ENCODE measurements at regions not wholly inside any gene's neighbourhood (a gene's known extent, or its start where the extent isn't known, plus 50 kb on each side); places are given as distances from the start of the nearest gene placed in this dataset.

- no peak for ATAC-seq
- DNase-seq (ENCODE audit: low read depth in 1 of 2, low spot score in 1 of 2) = no peak
- 14% methylated on average over 2 of the region's 2 CpGs for WGBS (ENCODE audit: missing lambda C conversion rate)
- H3K4me1 ChIP-seq = no peaks in the 10 kb centered on the region
- no peak for TF ChIP-seq FOSB (CRISPR knock-in tag; IDR thresholded peaks at IDR 0.05)
- TF ChIP-seq, protein P1, sequence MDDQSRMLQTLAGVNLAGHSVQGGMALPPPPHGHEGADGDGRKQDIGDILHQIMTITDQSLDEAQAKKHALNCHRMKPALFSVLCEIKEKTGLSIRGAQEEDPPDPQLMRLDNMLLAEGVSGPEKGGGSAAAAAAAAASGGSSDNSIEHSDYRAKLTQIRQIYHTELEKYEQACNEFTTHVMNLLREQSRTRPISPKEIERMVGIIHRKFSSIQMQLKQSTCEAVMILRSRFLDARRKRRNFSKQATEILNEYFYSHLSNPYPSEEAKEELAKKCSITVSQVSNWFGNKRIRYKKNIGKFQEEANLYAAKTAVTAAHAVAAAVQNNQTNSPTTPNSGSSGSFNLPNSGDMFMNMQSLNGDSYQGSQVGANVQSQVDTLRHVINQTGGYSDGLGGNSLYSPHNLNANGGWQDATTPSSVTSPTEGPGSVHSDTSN (IDR thresholded peaks at IDR 0.05) = no peak
- TF ChIP-seq HOXB5 (CRISPR knock-in tag; IDR thresholded peaks at IDR 0.05) = no peak
- TF ChIP-seq CTCF (IDR thresholded peaks at IDR 0.05) = no peak
- TF ChIP-seq, protein P2, sequence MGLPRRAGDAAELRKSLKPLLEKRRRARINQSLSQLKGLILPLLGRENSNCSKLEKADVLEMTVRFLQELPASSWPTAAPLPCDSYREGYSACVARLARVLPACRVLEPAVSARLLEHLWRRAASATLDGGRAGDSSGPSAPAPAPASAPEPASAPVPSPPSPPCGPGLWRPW (IDR thresholded peaks at IDR 0.05) = no peak
- TF ChIP-seq HOXA7 (CRISPR knock-in tag; IDR thresholded peaks at IDR 0.05) = no peak
- TF ChIP-seq HDAC2 (IDR thresholded peaks at IDR 0.05) = no peak
- no peak for TF ChIP-seq CHD2 (IDR thresholded peaks at IDR 0.05; ENCODE audit: low read length, partially characterized antibody)
- TF ChIP-seq NR3C1 (IDR thresholded peaks at IDR 0.05) = no peak
- FAIRE-seq = no peak
- ChIA-PET POLR2A (no interaction called here), CTCF (no interaction called here)
- no peak overlapping the region for H3K4me3 ChIP-seq
- H3K27ac ChIP-seq = no peak overlapping the region
- H3K4me2 ChIP-seq = no peak overlapping the region
- H3K9me3 ChIP-seq = no peaks in the 10 kb centered on the region
Measured at GRCh38 chr14:39566795-39567194, 134.6 kb upstream of the FBXO33 start.

GRCh38 chr14:39563361-39563760 lies 131.1 kb upstream of the FBXO33 start:
- 0% methylated on average over 1 of the region's 1 CpG for WGBS (ENCODE audit: missing lambda C conversion rate)
- FAIRE-seq (no peak), DNase-seq (ENCODE audit: low read depth in 1 of 2, low spot score in 1 of 2) (no peak), ATAC-seq (no peak)
- Histone ChIP-seq H3K27ac (no peak overlapping the region), H3K4me1 (no peaks in the 10 kb centered on the region), H3K4me2 (no peak overlapping the region), H3K4me3 (no peak overlapping the region), H3K9me3 (peaks cover 2% of the 10 kb centered on the region; the same call in 1 of the 3 replicates)
- TF ChIP-seq ELK1 (IDR thresholded peaks at IDR 0.05; ENCODE audit: low read depth, low read length) = no peak
- TF ChIP-seq CHD4 (IDR thresholded peaks at IDR 0.05; ENCODE audit: borderline replicate concordance) = no peak
- no peak for TF ChIP-seq CEBPB (IDR thresholded peaks at IDR 0.05)
- no peak for TF ChIP-seq NPAS2 (CRISPR knock-in tag; IDR thresholded peaks at IDR 0.05; ENCODE audit: borderline replicate concordance)
- no peak for TF ChIP-seq SMC3 (IDR thresholded peaks at IDR 0.05)
- ChIA-PET CTCF (no interaction called here), POLR2A (no interaction called here)

GRCh38 chr14:39562175-39562574 lies 129.9 kb upstream of the FBXO33 start:
- no peak for DNase-seq (ENCODE audit: low read depth in 1 of 2, low spot score in 1 of 2)
- TF ChIP-seq, protein P3, sequence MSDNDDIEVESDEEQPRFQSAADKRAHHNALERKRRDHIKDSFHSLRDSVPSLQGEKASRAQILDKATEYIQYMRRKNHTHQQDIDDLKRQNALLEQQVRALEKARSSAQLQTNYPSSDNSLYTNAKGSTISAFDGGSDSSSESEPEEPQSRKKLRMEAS (IDR thresholded peaks at IDR 0.05) = no peak
- TF ChIP-seq EHF (CRISPR knock-in tag; IDR thresholded peaks at IDR 0.05) = no peak
- no peak for TF ChIP-seq SREBF2 (IDR thresholded peaks at IDR 0.05)
- TF ChIP-seq, protein P4, sequence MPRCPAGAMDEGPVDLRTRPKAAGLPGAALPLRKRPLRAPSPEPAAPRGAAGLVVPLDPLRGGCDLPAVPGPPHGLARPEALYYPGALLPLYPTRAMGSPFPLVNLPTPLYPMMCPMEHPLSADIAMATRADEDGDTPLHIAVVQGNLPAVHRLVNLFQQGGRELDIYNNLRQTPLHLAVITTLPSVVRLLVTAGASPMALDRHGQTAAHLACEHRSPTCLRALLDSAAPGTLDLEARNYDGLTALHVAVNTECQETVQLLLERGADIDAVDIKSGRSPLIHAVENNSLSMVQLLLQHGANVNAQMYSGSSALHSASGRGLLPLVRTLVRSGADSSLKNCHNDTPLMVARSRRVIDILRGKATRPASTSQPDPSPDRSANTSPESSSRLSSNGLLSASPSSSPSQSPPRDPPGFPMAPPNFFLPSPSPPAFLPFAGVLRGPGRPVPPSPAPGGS (IDR thresholded peaks at IDR 0.05) = no peak
- TF ChIP-seq MAZ (IDR thresholded peaks at IDR 0.05; ENCODE audit: borderline replicate concordance, low read depth, low read length) = no peak
- no peak for TF ChIP-seq CTCF (IDR thresholded peaks at IDR 0.05)
- TF ChIP-seq ESRRA (IDR thresholded peaks at IDR 0.05; ENCODE audit: borderline replicate concordance, low read length) = no peak
- TF ChIP-seq CBX2 (IDR thresholded peaks at IDR 0.05; ENCODE audit: borderline replicate concordance, low read depth) = no peak
- no peak for TF ChIP-seq RAD21 (conservative IDR thresholded peaks at IDR 0.05 in 1 of 2, IDR thresholded peaks at IDR 0.05 in 1 of 2)
- no peak for TF ChIP-seq HEYL (CRISPR knock-in tag; IDR thresholded peaks at IDR 0.05)
- TF ChIP-seq BHLHE40 (IDR thresholded peaks at IDR 0.05; ENCODE audit: low read depth, low read length) = no peak
- Histone ChIP-seq H3K4me2 (no peak overlapping the region), H3K27ac (no peak overlapping the region), H3K9me3 (peaks cover 2% of the 10 kb centered on the region; the same call in 1 of the 3 replicates), H3K4me3 (no peak overlapping the region), H3K4me1 (no peaks in the 10 kb centered on the region)
- no peak for FAIRE-seq
- WGBS (ENCODE audit: missing lambda C conversion rate) = 8% methylated on average over 2 of the region's 2 CpGs
- ChIA-PET POLR2A (no interaction called here), CTCF (no interaction called here)
- no peak for ATAC-seq

All from A549 (cell line).